ENCODE measurements at regions not wholly inside any gene's neighbourhood (a gene's known extent, or its start where the extent isn't known, plus 50 kb on each side); places are given as distances from the start of the nearest gene placed in this dataset.

GRCh38 chr14:95815226-95815690 is 61.4 kb upstream of the TUNAR start:
- TF ChIP-seq CBX8 (IDR thresholded peaks at IDR 0.05; ENCODE audit: borderline replicate concordance, low read depth, low read length) (no peak), SIN3A (conservative IDR thresholded peaks at IDR 0.05 in 1 of 2, IDR thresholded peaks at IDR 0.05 in 1 of 2; ENCODE audit: low read depth in 1 of 2, low read length in 2 of 2) (no peak), ZNF274 (IDR thresholded peaks at IDR 0.05; ENCODE audit: borderline replicate concordance, extremely low read depth, low read length) (no peak), JUND (IDR thresholded peaks at IDR 0.05; ENCODE audit: low read length) (no peak), POLR2A (IDR thresholded peaks at IDR 0.05; ENCODE audit: control extremely low read depth in 1 of 2, low read depth in 2 of 2, low read length in 2 of 2) (no peak)

All from H1 (cell line).